GM20000 (cell line): ENCODE measurements at regions not wholly inside any gene's neighbourhood (a gene's known extent, or its start where the extent isn't known, plus 50 kb on each side); places are given as distances from the start of the nearest gene placed in this dataset.
"Not testable (repeated sequence)": the region's sequence is repeated elsewhere in the genome, so short reads cannot be mapped to it uniquely, and the experiment has no call there.

Source experiments
- DNase-seq: peaks from one replicate; pipeline ENCODE4 v3.0.0; 2012; ENCODE audit warnings: low spot score
- TF ChIP-seq, protein P1 (sequence below): IDR thresholded peaks from 2 replicates; pipeline ENCODE4 v1.5.1; 2012; ENCODE audit warnings: mild to moderate bottlenecking, control low read depth; ENCODE audit errors: extremely low read depth, missing control alignments

DNA sequence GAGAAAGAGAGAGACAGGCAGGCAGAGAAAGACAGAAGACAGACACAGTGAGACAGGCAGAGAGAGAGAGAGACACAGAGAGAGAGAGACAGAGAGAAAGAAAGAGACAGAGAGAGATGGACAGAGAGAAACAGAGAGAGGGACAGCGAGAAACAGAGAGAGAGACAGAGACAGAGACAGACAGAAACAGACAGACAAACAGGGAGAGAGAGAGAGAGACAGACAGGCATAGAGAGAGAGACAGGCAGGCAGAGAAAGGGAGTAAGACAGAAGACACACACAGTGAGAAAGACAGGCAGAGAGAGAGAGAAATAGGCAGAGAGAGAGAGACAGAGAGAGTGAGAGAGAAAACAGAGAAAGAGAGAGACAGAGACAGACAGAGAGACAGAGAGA lies 105.3 kb upstream of the ANKRD30BL start:
- DNase-seq: no peak
- TF ChIP-seq, protein P1, sequence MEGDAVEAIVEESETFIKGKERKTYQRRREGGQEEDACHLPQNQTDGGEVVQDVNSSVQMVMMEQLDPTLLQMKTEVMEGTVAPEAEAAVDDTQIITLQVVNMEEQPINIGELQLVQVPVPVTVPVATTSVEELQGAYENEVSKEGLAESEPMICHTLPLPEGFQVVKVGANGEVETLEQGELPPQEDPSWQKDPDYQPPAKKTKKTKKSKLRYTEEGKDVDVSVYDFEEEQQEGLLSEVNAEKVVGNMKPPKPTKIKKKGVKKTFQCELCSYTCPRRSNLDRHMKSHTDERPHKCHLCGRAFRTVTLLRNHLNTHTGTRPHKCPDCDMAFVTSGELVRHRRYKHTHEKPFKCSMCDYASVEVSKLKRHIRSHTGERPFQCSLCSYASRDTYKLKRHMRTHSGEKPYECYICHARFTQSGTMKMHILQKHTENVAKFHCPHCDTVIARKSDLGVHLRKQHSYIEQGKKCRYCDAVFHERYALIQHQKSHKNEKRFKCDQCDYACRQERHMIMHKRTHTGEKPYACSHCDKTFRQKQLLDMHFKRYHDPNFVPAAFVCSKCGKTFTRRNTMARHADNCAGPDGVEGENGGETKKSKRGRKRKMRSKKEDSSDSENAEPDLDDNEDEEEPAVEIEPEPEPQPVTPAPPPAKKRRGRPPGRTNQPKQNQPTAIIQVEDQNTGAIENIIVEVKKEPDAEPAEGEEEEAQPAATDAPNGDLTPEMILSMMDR: no peak

DNA sequence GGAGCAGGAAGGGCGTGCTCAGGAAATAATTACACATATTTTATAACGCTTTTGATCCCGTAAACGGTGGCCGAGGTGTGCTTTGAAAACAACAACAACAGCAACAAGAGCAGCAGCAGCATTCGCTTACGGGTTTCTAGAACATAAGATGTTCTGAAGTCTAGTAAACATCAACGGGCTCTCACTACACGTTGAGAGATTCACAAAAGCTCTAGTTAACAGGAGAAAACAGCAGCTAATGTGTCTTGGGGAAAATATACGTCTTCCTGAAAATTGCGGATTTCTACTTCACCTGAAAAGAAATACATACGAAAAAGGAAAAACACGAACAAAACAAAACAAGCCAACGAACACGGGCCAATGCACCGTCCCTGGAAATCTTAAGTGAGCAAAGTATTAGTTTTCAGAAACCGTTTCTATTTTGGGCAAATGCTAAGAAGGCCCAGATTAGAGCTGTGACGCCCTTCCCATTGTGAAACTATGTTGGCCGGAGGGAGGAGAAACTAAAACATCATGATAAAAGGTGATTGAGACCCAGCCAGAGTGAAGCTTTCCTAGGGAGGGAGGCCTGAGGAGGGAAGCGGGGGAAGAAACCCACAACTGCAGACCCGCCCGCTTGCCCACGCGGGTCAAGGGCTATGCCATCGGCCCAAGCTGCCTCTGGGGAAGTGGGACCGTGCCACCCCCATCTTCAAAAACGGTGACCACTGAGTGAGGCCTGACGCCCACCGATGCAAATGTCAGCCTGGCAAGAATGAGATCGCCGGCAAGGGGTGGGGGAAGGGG lies 105.9 kb upstream of the ANKRD30BL start:
- not testable (repeated sequence) for DNase-seq

DNA sequence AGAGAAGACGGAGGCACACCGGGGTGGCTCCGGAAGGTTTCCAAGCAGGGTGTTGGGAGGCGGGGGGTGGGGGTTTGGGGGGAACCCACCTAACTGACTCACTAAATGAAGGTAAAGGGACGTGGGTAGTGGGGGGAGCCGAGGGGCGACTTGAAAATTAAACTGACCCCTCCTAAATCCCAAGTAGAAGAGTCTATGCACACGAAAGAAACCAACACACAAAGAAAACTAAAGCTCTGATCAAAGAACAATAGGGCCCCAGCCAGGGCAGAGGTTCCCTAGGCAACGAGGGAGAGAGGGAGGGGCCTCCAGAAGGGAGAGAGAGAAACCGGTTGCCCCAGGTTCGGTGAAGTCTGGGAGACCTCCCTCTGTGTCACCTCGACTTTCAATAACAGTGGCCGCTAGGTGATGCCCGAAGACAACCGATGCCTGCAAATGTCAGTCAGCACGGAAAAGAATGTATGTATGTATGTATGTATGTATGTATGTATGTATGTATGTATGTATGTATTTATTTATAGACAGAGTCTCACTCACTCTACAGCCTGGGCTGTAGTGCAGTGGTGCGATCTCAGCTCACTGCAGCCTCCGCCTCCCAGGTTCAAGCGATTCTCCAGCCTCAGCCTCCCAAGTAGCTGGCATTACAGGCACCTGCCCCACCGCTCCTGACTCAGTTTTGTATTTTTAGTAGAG lies 106.7 kb upstream of the ANKRD30BL start:
- DNase-seq: not testable (repeated sequence)
- TF ChIP-seq, protein P1: peak; percentile 13

DNA sequence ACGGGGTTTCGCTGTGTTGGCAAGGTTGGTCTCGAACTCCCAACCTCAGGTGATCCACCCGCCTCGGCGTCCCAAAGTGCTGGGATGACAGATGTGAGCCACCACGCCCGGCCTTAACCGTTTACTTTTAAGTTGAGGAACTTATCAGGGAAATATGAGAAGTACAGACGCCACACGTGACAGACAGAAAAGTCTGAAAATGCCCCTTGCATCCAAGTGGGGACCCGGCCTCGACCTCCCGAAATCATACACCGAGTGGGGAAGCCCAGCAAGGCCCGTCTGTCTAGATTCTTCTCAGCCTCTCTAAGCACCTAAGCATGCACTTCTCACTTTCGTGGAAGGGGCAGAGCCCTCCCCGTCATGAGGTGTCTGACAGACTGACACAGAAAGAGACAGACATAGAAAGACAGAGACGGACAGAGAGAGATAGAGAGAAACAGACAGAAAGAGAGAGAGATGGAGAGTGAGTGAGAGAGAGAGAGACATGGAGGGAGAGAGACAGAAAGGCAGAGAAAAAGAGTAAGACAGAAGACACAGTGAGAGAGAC lies 107.3 kb upstream of the ANKRD30BL start:
- TF ChIP-seq, protein P1: no peak
- no peak for DNase-seq

DNA sequence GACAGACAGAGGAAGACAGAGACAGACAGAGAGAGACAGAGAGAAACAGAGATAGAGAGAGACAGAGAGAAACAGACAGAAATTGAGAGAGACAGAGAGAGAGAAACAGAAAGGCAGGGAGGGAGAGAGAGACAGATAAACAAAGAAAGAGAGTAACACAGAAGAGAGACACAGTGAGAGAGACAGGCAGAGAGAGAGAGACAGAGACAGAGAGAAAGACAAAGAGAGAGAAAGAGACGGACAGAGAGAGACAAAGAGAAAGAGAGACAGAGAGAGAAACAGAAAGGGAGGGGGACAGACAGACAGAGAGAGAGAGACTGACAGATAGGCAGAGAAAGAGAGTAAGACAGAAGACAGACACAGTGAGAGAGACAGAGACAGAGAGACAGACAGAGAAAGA lies 108.5 kb upstream of the ANKRD30BL start:
- no peak for DNase-seq

DNA sequence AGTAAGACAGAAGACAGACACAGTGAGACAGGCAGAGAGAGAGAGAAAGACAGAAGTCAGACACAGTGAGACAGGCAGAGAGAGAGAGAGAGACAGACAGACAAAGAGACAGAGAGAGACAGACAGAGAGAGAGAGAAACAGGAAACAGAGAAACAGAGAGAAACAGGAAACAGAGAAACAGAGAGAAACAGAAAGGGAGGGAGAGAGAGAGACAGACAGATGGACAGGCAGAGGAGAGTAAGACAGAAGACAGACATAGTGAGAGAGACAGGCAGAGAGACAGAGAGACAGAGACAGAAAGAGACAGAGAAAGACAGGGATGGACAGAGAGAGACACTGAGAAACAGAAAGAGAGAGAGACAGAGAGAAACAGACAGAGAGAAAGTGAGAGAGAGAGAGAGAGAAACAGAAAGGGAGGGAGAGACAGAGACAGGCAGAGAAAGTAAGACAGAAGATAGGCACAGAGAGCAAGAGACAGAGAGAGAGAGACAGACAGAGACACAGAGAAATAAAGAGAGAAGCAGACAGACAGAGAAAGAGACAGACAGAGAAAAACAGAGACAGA lies 109.3 kb upstream of the ANKRD30BL start:
- no peak for DNase-seq
- TF ChIP-seq, protein P1: no peak

More for the DNA sequence above, 108.5 kb upstream of the ANKRD30BL start:
- TF ChIP-seq, protein P1: no peak

DNA sequence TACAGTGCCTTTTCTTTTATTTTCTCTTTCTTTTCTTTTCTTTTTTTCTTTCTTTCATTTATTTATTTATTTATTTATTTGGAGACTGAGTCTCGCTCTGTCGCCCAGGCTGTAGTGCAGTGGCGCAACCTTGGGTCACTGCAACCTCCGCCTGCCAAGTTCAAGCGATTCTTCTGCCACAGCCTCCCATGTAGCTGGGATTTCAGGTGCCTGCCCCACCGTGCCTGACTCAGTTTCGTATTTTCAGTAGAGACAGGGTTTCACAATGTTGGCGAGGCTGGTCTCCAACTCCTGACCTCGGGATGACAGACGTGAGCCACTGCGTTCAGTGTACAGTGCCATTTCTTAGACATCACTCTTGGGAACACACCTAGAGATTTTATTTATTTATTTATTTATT lies 110.0 kb upstream of the ANKRD30BL start:
- not testable (repeated sequence) for DNase-seq

DNA sequence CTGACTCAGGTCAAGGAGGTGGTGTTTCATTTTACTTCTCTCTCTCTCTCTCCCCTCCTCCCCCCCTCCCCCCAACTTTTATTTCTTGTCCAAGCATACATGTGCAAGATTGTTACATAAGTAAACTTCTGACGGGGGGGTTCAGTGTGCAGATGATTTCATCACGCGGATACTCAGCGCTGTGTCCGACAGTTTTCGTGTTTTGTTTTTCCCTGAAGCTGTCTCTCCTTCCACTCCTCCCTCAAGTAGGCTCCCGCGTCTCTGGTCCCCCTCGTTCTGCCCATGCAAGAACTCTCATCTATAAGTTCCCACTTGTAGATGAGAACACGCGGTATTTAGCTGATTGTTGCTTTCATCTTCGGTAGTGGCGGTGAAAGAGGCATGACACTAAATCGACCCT lies 111.0 kb upstream of the ANKRD30BL start:
- TF ChIP-seq, protein P1: no peak
- no peak for DNase-seq

DNA sequence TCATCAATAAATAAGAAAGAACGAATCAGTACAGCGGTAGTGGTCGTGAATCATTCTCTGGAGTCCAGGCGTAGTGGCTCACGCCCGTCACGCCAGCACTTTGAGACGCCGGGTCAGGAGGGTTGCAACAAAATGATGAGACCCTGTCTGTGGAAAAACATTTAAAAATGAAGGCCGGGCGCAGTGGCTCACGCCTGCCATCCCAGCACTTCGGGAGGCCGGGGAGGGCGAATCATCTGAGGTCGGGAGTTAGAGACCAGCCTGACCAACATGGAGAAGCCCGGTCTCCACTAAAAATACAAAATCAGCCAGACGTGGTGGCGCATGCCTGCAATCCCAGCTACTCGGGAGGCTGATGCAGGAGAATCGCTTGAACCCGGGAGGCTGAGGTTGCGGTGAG lies 111.8 kb upstream of the ANKRD30BL start:
- DNase-seq: not testable (repeated sequence)
